GM12878 (cell line): ENCODE measurements at regions not wholly inside any gene's neighbourhood (a gene's known extent, or its start where the extent isn't known, plus 50 kb on each side); places are given as distances from the start of the nearest gene placed in this dataset.
"Not testable (repeated sequence)": the region's sequence is repeated elsewhere in the genome, so short reads cannot be mapped to it uniquely, and the experiment has no call there.

Experiments
- ATAC-seq: fragments of 200-7000 bp; cut with Tn5 transposase; 3 replicates; pipeline ENCODE4 v1.9.1; 2020; ENCODE audit warnings: mild to moderate bottlenecking, moderate library complexity
- BruUV-seq: library from RNA; stranded (reverse); fragments of 400-500 nt; replicated peaks from 2 replicates; lab custom pipeline; 2021; lab: Mats Ljungman, UMichigan
- CTCF ChIA-PET: fragments of 300-600 bp; sonication (Branson Sonifier 250); formaldehyde crosslinking; extraction: SDS; loops from one replicate; lab custom pipeline; 2021; ENCODE audit warnings: inconsistent platforms; lab: Yijun Ruan, JAX
- POLR2A ChIA-PET: fragments of 350-600 bp; formaldehyde crosslinking; extraction: SDS; loops from one replicate; lab custom pipeline; 2021; ENCODE audit warnings: inconsistent platforms; lab: Charles Lee
- RAD21 ChIA-PET: fragments of 300-600 bp; sonication (Branson Sonifier 250); formaldehyde crosslinking; loops from one replicate; lab custom pipeline; 2023; ENCODE audit warnings: antibody characterized with exemption; ENCODE audit not compliant: unreplicated experiment; lab: Charles Lee
- SMC1A ChIA-PET: fragments of 300-600 bp; sonication (Branson Sonifier 250); formaldehyde crosslinking; loops from one replicate; lab custom pipeline; 2023; ENCODE audit not compliant: unreplicated experiment, uncharacterized antibody; lab: Charles Lee
- DNase-seq: peaks from one replicate; pipeline ENCODE4 v3.0.0-alpha.2; 2011; ENCODE audit warnings: low read depth, low spot score
- FAIRE-seq: peaks from 3 replicates; lab custom pipeline; 2011; peaks lifted over from hg19 to GRCh38; lab: Jason Lieb, UNC
- H2AFZ ChIP-seq: 2 replicates; pipeline ENCODE4 v1.6.0; 2011; ENCODE audit warnings: low read depth, low read length, control low read depth; ENCODE audit not compliant: control insufficient read depth
- H3K27ac ChIP-seq: 2 replicates; pipeline ENCODE4 v1.5.1; 2011; ENCODE audit warnings: control low read depth; ENCODE audit not compliant: control insufficient read depth, insufficient read depth
- H3K27me3 ChIP-seq, 2 experiments: replicated peaks in 1 of 2; 2 replicates each; pipeline versions ENCODE4 v1.6.0 to v1.6.1; 2011; ENCODE audit warnings: low read length in 1 of 2; ENCODE audit not compliant: control insufficient read depth in 2 of 2, insufficient read depth in 2 of 2
- H3K36me3 ChIP-seq, 2 experiments: 2 replicates each; pipeline ENCODE4 v1.5.1; 2011; ENCODE audit warnings: low read length in 1 of 2; ENCODE audit not compliant: control insufficient read depth in 2 of 2, insufficient read depth in 2 of 2
- H3K4me1 ChIP-seq: 2 replicates; pipeline ENCODE4 v1.6.1; 2011; ENCODE audit warnings: mild to moderate bottlenecking, low read length, moderate library complexity, mixed read lengths; ENCODE audit not compliant: control insufficient read depth, insufficient read depth
- H3K4me2 ChIP-seq: 2 replicates; pipeline ENCODE4 v1.6.0; 2011; ENCODE audit warnings: control low read depth; ENCODE audit not compliant: control insufficient read depth, insufficient read depth
- H3K4me3 ChIP-seq: fragments of 200-600 bp; sonication (generic); 2 replicates; pipeline ENCODE4 v1.5.1; 2016
- H3K79me2 ChIP-seq: 2 replicates; pipeline ENCODE4 v1.6.0; 2011; ENCODE audit warnings: low read length; ENCODE audit not compliant: control insufficient read depth, insufficient read depth
- H3K9ac ChIP-seq: 2 replicates; pipeline ENCODE4 v1.8.0; 2011; ENCODE audit warnings: low read length, control low read depth, mixed read lengths; ENCODE audit not compliant: control insufficient read depth, insufficient read depth
- H3K9me3 ChIP-seq: replicated peaks from 3 replicates; pipeline ENCODE4 v1.5.1; 2011; ENCODE audit warnings: mild to moderate bottlenecking, low read length; ENCODE audit not compliant: control insufficient read depth, insufficient read depth
- H4K20me1 ChIP-seq: 2 replicates; pipeline ENCODE4 v1.6.0; 2011; ENCODE audit not compliant: control insufficient read depth, insufficient read depth
- BRCA1 ChIP-seq: IDR thresholded peaks from 2 replicates; pipeline ENCODE4 v1.6.1; 2011; ENCODE audit warnings: low read depth, low read length, improper control_type of control experiment
- HSF1 ChIP-seq: fragments of 150-350 bp; IDR thresholded peaks from 2 replicates; pipeline ENCODE4 v1.6.1; 2014; ENCODE audit warnings: mild to moderate bottlenecking, low read depth, low read length
- IRF4 ChIP-seq: IDR thresholded peaks from 2 replicates; pipeline ENCODE4 v1.6.1; 2011; ENCODE audit warnings: low read depth, low read length
- KAT2A ChIP-seq: conservative IDR thresholded peaks from 2 replicates; pipeline ENCODE4 v1.6.1; 2011; ENCODE audit warnings: low read depth, low read length; ENCODE audit not compliant: control insufficient read depth
- NFYB ChIP-seq: IDR thresholded peaks from 2 replicates; pipeline ENCODE4 v1.6.1; 2011; ENCODE audit warnings: low read depth, mild to moderate bottlenecking, low read length, improper control_type of control experiment, moderate library complexity; ENCODE audit not compliant: insufficient read depth
- YBX1 ChIP-seq: fragments of 450-650 bp; IDR thresholded peaks from 2 replicates; pipeline ENCODE4 v1.6.1; 2016; ENCODE audit warnings: antibody characterized with exemption
- WGBS: methylation state at CpG from one replicate; pipeline ENCODE4 v1.1.6; 2016; ENCODE audit warnings: low lambda C conversion rate; ENCODE audit not compliant: insufficient replicate concordance, insufficient coverage; ENCODE audit errors: missing lambda C conversion rate; 5-methylcytosine and 5-hydroxymethylcytosine counted together
- in situ Hi-C: fragments of 300-500 bp; cut with MboI; formaldehyde crosslinking; loops from 9 replicates; pipeline ENCODE4 v1.14.3; 2018; ENCODE audit warnings: mixed read lengths
- intact Hi-C: fragments of 100-400 bp; cut with micrococcal nuclease; formaldehyde crosslinking; loops from one replicate; pipeline ENCODE4 v1.14.2; 2022; ENCODE audit not compliant: unreplicated experiment
- TF ChIP-seq, protein P1 (sequence below): IDR thresholded peaks from 2 replicates; pipeline ENCODE4 v1.6.1; 2012; ENCODE audit warnings: low read depth, low read length, improper control_type of control experiment

DNA sequence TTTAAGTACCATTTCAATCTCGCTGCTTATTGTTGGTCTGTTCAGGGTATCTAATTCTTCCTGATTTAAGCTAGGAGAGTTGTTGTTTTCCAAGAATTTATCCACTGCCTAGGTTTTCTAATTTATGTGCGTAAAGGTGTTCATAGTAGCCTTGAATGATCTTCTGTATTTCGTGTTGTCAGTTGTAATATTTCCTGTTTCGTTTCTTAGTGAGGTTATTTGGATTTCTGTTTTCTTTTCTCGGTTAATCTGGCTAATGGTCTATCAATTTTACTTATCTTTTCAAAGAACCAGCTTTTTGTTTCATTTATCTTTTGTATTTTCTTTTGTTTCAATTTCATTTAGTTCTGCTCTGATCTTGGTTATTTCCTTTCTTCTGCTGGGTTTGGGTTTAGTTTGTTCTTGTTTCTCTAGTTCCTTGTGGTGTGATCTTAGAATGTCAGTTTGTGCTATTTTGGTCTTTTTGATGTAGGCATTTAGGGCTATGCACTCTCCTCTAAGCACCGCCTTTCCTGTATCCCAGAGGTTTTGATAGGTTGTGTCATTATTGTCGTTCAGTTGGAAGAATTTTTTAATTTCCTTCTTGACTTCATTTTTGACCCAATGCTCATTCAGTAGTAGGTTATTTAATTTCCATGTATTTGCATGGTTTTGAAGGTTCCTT lies 92.5 kb upstream of the CSRP2 start:
- H3K9ac ChIP-seq, in situ Hi-C loops, H3K9me3 ChIP-seq, H3K79me2 ChIP-seq, RAD21 ChIA-PET, H2AFZ ChIP-seq, H3K4me2 ChIP-seq, H3K27ac ChIP-seq, BruUV-seq, POLR2A ChIA-PET, H4K20me1 ChIP-seq, ATAC-seq, H3K4me3 ChIP-seq, H3K4me1 ChIP-seq, DNase-seq, FAIRE-seq, H3K27me3 ChIP-seq, H3K36me3 ChIP-seq, intact Hi-C loops: not testable (repeated sequence)
- ChIA-PET SMC1A (interaction anchor here (0.8 kb wide), 1 partner anchor 39 kb away, joined by 3 read pairs; no protein-coding TSS in a partner anchor), CTCF (interaction anchor here (0.6 kb wide), 1 partner anchor 750 kb away, joined by 5 read pairs; no protein-coding TSS in a partner anchor)
- WGBS, result 72% methylated on average over 7 of the region's 7 CpGs

- DNase-seq (no peak), FAIRE-seq (no peak), ATAC-seq (no peak)
- Histone ChIP-seq H2AFZ (no peak overlapping the region), H3K4me1 (no peaks in the 10 kb centered on the region), H3K27ac (no peak overlapping the region), H3K4me2 (no peak overlapping the region), H3K36me3 (no peaks in the 10 kb centered on the region), H3K4me3 (no peak overlapping the region), H3K79me2 (no peaks in the 10 kb centered on the region), H3K9me3 (no peaks in the 10 kb centered on the region), H3K9ac (no peak overlapping the region), H4K20me1 (no peaks in the 10 kb centered on the region), H3K27me3 (no peaks in the 10 kb centered on the region)
- TF ChIP-seq IRF4, result no peak
- no peak for TF ChIP-seq BRCA1
- no peak for TF ChIP-seq NFYB
- no peak for TF ChIP-seq YBX1
- no peak for TF ChIP-seq HSF1
- no peak for TF ChIP-seq KAT2A
- TF ChIP-seq, protein P1, sequence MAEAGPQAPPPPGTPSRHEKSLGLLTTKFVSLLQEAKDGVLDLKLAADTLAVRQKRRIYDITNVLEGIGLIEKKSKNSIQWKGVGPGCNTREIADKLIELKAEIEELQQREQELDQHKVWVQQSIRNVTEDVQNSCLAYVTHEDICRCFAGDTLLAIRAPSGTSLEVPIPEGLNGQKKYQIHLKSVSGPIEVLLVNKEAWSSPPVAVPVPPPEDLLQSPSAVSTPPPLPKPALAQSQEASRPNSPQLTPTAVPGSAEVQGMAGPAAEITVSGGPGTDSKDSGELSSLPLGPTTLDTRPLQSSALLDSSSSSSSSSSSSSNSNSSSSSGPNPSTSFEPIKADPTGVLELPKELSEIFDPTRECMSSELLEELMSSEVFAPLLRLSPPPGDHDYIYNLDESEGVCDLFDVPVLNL, result no peak
- no TSS peak for BruUV-seq
- CTCF ChIA-PET, result interaction anchor here (0.9 kb wide), 1 partner anchor 44 kb away, joined by 3 read pairs; no protein-coding TSS in a partner anchor
- intact Hi-C loops (no loop called here), in situ Hi-C loops (no loop called here)
- POLR2A ChIA-PET, result no interaction called here
- RAD21 ChIA-PET, result no interaction called here
- SMC1A ChIA-PET, result no interaction called here
- WGBS, result 60% methylated on average over 9 of the region's 9 CpGs
Observed at GRCh38 chr12:76967181-76967885, 88.5 kb upstream of the CSRP2 start.
